GM23338 (cell line): ENCODE measurements at regions not wholly inside any gene's neighbourhood (a gene's known extent, or its start where the extent isn't known, plus 50 kb on each side); places are given as distances from the start of the nearest gene placed in this dataset.

Experiments used
- ATAC-seq: fragments of 200-7000 bp; cut with Tn5 transposase; 3 replicates; pipeline ENCODE4 v1.9.1; 2020
- DNase-seq: peaks from one replicate; pipeline ENCODE4 v3.0.0-alpha.2; 2015; ENCODE audit warnings: low spot score
- H2AFZ ChIP-seq: fragments of 200-600 bp; sonication (generic); 2 replicates; pipeline ENCODE4 v1.8.0; 2016; ENCODE audit warnings: antibody characterized with exemption, mild to moderate bottlenecking, moderate library complexity
- H3F3A ChIP-seq: fragments of 200-600 bp; sonication (generic); replicated peaks from 2 replicates; pipeline ENCODE4 v1.8.0; 2017; ENCODE audit warnings: antibody characterized with exemption, mixed run types, low read depth
- H3K27ac ChIP-seq: fragments of 200-600 bp; sonication (generic); 2 replicates; pipeline ENCODE4 v1.6.1; 2016; ENCODE audit warnings: low read depth
- H3K27me3 ChIP-seq: fragments of 200-600 bp; sonication (generic); 2 replicates; pipeline ENCODE4 v1.8.0; 2016; ENCODE audit warnings: mild to moderate bottlenecking, mixed run types, moderate library complexity; ENCODE audit not compliant: insufficient read depth
- H3K36me3 ChIP-seq: fragments of 200-600 bp; sonication (generic); 2 replicates; pipeline ENCODE4 v1.8.0; 2016; ENCODE audit warnings: mild to moderate bottlenecking; ENCODE audit not compliant: insufficient read depth
- H3K4me1 ChIP-seq: fragments of 200-600 bp; sonication (generic); 2 replicates; pipeline ENCODE4 v1.8.0; 2016; ENCODE audit warnings: mild to moderate bottlenecking, moderate library complexity; ENCODE audit not compliant: insufficient read depth
- H3K4me2 ChIP-seq: fragments of 200-600 bp; sonication (generic); 2 replicates; pipeline ENCODE4 v1.7.1; 2017; ENCODE audit warnings: mixed run types
- H3K4me3 ChIP-seq: fragments of 200-600 bp; sonication (generic); 2 replicates; pipeline ENCODE4 v1.6.1; 2016; ENCODE audit warnings: mixed run types
- H3K79me2 ChIP-seq: fragments of 200-600 bp; sonication (generic); replicated peaks from 2 replicates; pipeline ENCODE4 v1.8.0; 2017; ENCODE audit warnings: mild to moderate bottlenecking; ENCODE audit not compliant: insufficient read depth
- H3K9me2 ChIP-seq: fragments of 200-600 bp; sonication (generic); 2 replicates; pipeline ENCODE4 v1.8.0; 2017; ENCODE audit not compliant: insufficient read depth
- H4K20me1 ChIP-seq: fragments of 200-600 bp; sonication (generic); replicated peaks from 2 replicates; pipeline ENCODE4 v1.8.0; 2017; ENCODE audit warnings: mild to moderate bottlenecking; ENCODE audit not compliant: insufficient read depth
- H3K27ac Mint-ChIP-seq: 2 replicates; pipeline ENCODE4 v1.8.0; 2020; ENCODE audit warnings: inconsistent platforms, mild to moderate bottlenecking, moderate library complexity, mixed read lengths
- H3K27me3 Mint-ChIP-seq: 3 replicates; pipeline ENCODE4 v1.8.0; 2022; ENCODE audit warnings: low read depth, mild to moderate bottlenecking, moderate library complexity, mixed read lengths, inconsistent platforms; ENCODE audit not compliant: insufficient read depth, poor library complexity
- H3K36me3 Mint-ChIP-seq: 3 replicates; pipeline ENCODE4 v1.8.0; 2021; ENCODE audit warnings: low read depth, mild to moderate bottlenecking, inconsistent platforms, moderate library complexity, mixed read lengths
- H3K4me1 Mint-ChIP-seq: 3 replicates; pipeline ENCODE4 v1.8.0; 2020; ENCODE audit warnings: mild to moderate bottlenecking, inconsistent platforms, mixed read lengths
- H3K4me3 Mint-ChIP-seq: 3 replicates; pipeline ENCODE4 v1.8.0; 2021; ENCODE audit warnings: moderate library complexity, mild to moderate bottlenecking, inconsistent platforms, mixed read lengths
- H3K9me3 Mint-ChIP-seq: 3 replicates; pipeline ENCODE4 v1.8.0; 2020; ENCODE audit warnings: moderate library complexity, mild to moderate bottlenecking, inconsistent platforms, mixed read lengths
- CREB1 ChIP-seq: fragments of 250-450 bp; sonication (Bioruptor Pico); IDR thresholded peaks from 2 replicates; pipeline ENCODE4 v1.5.0; 2020; ENCODE audit warnings: low read depth, mild to moderate bottlenecking, moderate library complexity
- ETS1 ChIP-seq: IDR thresholded peaks from 2 replicates; pipeline ENCODE4 v1.6.1; 2016; ENCODE audit warnings: antibody characterized with exemption
- EZH2 ChIP-seq: fragments of 200-600 bp; sonication (generic); IDR thresholded peaks from one replicate; pipeline ENCODE4 v1.8.0; 2017; ENCODE audit warnings: antibody characterized with exemption, mild to moderate bottlenecking, low read depth; ENCODE audit not compliant: unreplicated experiment
- EZH2phosphoT487 ChIP-seq: fragments of 200-600 bp; sonication (generic); IDR thresholded peaks from one replicate; pipeline ENCODE4 v1.8.1; 2018; ENCODE audit warnings: antibody characterized with exemption; ENCODE audit not compliant: unreplicated experiment
- JUNB ChIP-seq: IDR thresholded peaks from one replicate; pipeline ENCODE4 v1.6.1; 2016; ENCODE audit warnings: antibody characterized with exemption; ENCODE audit not compliant: unreplicated experiment
- NANOG ChIP-seq: IDR thresholded peaks from 2 replicates; pipeline ENCODE4 v1.6.1; 2016; ENCODE audit warnings: antibody characterized with exemption, borderline replicate concordance
- POLR2AphosphoS5 ChIP-seq: IDR thresholded peaks from 2 replicates; pipeline ENCODE4 v1.6.1; 2016; ENCODE audit warnings: antibody characterized with exemption, low read depth
- REST ChIP-seq: IDR thresholded peaks from one replicate; pipeline ENCODE4 v1.6.1; 2018; ENCODE audit warnings: antibody characterized with exemption; ENCODE audit not compliant: unreplicated experiment
- STAT1 ChIP-seq: IDR thresholded peaks from one replicate; pipeline ENCODE4 v1.6.1; 2016; ENCODE audit warnings: antibody characterized with exemption; ENCODE audit not compliant: unreplicated experiment
- ZNF114 ChIP-seq: fragments of 250-450 bp; sonication (Bioruptor Pico); IDR thresholded peaks from 2 replicates; pipeline ENCODE4 v1.5.0; 2020; ENCODE audit warnings: mild to moderate bottlenecking, moderate library complexity
- ZNF331 ChIP-seq: fragments of 250-450 bp; sonication (Bioruptor Pico); IDR thresholded peaks from 2 replicates; pipeline ENCODE4 v1.5.0; 2020; ENCODE audit warnings: low read depth, mild to moderate bottlenecking, moderate library complexity
- TF ChIP-seq, protein P1 (sequence below), 2 experiments: fragments of 200-600 bp in 1 of 2; sonication (generic) in 1 of 2; conservative IDR thresholded peaks; 2 replicates each; pipeline versions ENCODE4 v1.5.1 to v1.6.1; 2016 to 2017; ENCODE audit warnings: antibody characterized with exemption in 2 of 2, low read depth in 2 of 2, mild to moderate bottlenecking in 2 of 2, moderate library complexity in 1 of 2
- TF ChIP-seq, protein P2 (sequence below): fragments of 250-450 bp; sonication (Bioruptor Pico); IDR thresholded peaks from 2 replicates; pipeline ENCODE4 v1.5.0; 2020; ENCODE audit warnings: mild to moderate bottlenecking, moderate library complexity

- ATAC-seq = no peak
- H4K20me1 ChIP-seq = no peaks in the 10 kb centered on the region
- no peaks in the 10 kb centered on the region for H3K4me1 ChIP-seq
- H3K4me3 ChIP-seq = no peak overlapping the region
- H3K27ac ChIP-seq = no peak overlapping the region
- TF ChIP-seq JUNB (no peak), STAT1 (no peak), EZH2phosphoT487 (no peak), REST (no peak), NANOG (no peak), ZNF114 (CRISPR knock-in tag) (no peak), CREB1 (no peak), ETS1 (no peak), ZNF331 (CRISPR knock-in tag) (no peak), POLR2AphosphoS5 (no peak), EZH2 (no peak)
- TF ChIP-seq, protein P1, sequence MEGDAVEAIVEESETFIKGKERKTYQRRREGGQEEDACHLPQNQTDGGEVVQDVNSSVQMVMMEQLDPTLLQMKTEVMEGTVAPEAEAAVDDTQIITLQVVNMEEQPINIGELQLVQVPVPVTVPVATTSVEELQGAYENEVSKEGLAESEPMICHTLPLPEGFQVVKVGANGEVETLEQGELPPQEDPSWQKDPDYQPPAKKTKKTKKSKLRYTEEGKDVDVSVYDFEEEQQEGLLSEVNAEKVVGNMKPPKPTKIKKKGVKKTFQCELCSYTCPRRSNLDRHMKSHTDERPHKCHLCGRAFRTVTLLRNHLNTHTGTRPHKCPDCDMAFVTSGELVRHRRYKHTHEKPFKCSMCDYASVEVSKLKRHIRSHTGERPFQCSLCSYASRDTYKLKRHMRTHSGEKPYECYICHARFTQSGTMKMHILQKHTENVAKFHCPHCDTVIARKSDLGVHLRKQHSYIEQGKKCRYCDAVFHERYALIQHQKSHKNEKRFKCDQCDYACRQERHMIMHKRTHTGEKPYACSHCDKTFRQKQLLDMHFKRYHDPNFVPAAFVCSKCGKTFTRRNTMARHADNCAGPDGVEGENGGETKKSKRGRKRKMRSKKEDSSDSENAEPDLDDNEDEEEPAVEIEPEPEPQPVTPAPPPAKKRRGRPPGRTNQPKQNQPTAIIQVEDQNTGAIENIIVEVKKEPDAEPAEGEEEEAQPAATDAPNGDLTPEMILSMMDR (conservative IDR thresholded peaks at IDR 0.05; ENCODE audit: low read depth in 2 of 2) = no peak
- TF ChIP-seq, protein P2, sequence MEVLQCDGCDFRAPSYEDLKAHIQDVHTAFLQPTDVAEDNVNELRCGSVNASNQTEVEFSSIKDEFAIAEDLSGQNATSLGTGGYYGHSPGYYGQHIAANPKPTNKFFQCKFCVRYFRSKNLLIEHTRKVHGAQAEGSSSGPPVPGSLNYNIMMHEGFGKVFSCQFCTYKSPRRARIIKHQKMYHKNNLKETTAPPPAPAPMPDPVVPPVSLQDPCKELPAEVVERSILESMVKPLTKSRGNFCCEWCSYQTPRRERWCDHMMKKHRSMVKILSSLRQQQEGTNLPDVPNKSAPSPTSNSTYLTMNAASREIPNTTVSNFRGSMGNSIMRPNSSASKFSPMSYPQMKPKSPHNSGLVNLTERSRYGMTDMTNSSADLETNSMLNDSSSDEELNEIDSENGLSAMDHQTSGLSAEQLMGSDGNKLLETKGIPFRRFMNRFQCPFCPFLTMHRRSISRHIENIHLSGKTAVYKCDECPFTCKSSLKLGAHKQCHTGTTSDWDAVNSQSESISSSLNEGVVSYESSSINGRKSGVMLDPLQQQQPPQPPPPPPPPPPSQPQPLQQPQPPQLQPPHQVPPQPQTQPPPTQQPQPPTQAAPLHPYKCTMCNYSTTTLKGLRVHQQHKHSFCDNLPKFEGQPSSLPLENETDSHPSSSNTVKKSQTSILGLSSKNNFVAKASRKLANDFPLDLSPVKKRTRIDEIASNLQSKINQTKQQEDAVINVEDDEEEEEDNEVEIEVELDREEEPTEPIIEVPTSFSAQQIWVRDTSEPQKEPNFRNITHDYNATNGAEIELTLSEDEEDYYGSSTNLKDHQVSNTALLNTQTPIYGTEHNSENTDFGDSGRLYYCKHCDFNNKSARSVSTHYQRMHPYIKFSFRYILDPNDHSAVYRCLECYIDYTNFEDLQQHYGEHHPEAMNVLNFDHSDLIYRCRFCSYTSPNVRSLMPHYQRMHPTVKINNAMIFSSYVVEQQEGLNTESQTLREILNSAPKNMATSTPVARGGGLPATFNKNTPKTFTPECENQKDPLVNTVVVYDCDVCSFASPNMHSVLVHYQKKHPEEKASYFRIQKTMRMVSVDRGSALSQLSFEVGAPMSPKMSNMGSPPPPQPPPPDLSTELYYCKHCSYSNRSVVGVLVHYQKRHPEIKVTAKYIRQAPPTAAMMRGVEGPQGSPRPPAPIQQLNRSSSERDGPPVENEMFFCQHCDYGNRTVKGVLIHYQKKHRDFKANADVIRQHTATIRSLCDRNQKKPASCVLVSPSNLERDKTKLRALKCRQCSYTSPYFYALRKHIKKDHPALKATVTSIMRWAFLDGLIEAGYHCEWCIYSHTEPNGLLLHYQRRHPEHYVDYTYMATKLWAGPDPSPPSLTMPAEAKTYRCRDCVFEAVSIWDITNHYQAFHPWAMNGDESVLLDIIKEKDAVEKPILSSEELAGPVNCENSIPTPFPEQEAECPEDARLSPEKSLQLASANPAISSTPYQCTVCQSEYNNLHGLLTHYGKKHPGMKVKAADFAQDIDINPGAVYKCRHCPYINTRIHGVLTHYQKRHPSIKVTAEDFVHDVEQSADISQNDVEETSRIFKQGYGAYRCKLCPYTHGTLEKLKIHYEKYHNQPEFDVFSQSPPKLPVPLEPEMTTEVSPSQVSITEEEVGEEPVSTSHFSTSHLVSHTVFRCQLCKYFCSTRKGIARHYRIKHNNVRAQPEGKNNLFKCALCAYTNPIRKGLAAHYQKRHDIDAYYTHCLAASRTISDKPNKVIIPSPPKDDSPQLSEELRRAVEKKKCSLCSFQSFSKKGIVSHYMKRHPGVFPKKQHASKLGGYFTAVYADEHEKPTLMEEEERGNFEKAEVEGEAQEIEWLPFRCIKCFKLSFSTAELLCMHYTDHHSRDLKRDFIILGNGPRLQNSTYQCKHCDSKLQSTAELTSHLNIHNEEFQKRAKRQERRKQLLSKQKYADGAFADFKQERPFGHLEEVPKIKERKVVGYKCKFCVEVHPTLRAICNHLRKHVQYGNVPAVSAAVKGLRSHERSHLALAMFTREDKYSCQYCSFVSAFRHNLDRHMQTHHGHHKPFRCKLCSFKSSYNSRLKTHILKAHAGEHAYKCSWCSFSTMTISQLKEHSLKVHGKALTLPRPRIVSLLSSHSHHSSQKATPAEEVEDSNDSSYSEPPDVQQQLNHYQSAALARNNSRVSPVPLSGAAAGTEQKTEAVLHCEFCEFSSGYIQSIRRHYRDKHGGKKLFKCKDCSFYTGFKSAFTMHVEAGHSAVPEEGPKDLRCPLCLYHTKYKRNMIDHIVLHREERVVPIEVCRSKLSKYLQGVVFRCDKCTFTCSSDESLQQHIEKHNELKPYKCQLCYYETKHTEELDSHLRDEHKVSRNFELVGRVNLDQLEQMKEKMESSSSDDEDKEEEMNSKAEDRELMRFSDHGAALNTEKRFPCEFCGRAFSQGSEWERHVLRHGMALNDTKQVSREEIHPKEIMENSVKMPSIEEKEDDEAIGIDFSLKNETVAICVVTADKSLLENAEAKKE (CRISPR knock-in tag) = no peak
- H3K27me3 ChIP-seq = no peaks in the 10 kb centered on the region
- no peak overlapping the region for H3K4me2 ChIP-seq
- Mint-ChIP-seq H3K36me3 (no peaks in the 10 kb centered on the region), H3K9me3 (no peaks in the 10 kb centered on the region; the same call in 2 of the 3 replicates), H3K4me3 (no peak overlapping the region), H3K27ac (no peak overlapping the region), H3K4me1 (no peaks in the 10 kb centered on the region; the same call in 2 of the 3 replicates), H3K27me3 (no peaks in the 10 kb centered on the region)
- DNase-seq = no peak
- no peak overlapping the region for H2AFZ ChIP-seq
- H3K9me2 ChIP-seq = 0 out of 2 replicates have a peak, but pooled peaks cover 7% of the 10 kb centered on the region
- no peaks in the 10 kb centered on the region for H3F3A ChIP-seq
- H3K79me2 ChIP-seq = no peaks in the 10 kb centered on the region
- H3K36me3 ChIP-seq = no peaks in the 10 kb centered on the region
Measured at GRCh38 chr11:110951950-110952503, 239.8 kb upstream of the ARHGAP20 start.
